ENCODE measurements at regions not wholly inside any gene's neighbourhood (a gene's known extent, or its start where the extent isn't known, plus 50 kb on each side); places are given as distances from the start of the nearest gene placed in this dataset.

DNA sequence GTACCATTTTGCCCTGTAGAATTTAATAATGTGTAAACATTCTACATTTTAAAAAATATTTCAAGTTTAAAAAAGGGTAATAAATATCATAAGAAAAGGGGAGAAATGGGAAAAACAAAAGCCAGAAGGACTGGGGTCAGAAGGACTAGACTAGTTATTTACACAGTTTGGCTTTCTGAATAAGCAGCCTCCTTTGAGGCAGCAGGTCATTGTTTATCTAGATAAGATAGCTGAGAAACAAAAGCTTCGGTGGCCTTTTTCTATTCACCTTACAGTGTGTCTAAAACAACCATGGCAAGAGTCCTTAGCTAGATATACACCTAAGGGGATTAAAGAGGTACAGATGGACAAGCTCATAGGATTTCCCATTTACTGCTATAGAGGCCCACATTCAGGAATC is 396.5 kb upstream of the PMFBP1 start:
- DNase-seq (no peak), ATAC-seq (no peak)
- Histone ChIP-seq H3K27me3 (no peaks in the 10 kb centered on the region), H3K4me3 (no peak overlapping the region), H3K9me3 (no peaks in the 10 kb centered on the region), H3K36me3 (no peaks in the 10 kb centered on the region), H3K27ac (no peak overlapping the region), H3K4me1 (no peaks in the 10 kb centered on the region)
- TF ChIP-seq CTCF (IDR thresholded peaks at IDR 0.05) = no peak
- intact Hi-C loops (cut with DNase I) = no loop called here

DNA sequence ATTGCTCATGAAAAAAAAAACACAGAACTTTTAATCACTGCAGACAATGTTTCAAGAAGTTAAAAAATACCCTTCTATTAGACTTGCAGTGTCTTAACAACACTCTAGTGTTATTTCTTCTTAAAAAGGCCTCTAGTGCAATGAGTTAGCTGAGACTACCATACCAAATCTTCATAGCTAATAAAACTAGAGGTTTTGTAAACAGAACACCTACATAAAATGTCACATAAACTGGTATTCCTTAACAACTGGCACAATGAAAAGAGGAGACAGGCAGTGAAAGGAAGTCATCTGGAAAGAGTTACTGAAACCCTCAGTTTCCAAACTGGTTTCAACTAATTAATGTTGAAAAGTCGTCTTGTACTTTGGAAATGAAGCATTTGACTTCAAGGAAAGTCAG is 394.2 kb upstream of the PMFBP1 start:
- DNase-seq (no peak), ATAC-seq (no peak)
- intact Hi-C loops (cut with DNase I) = no loop called here
- TF ChIP-seq CTCF (IDR thresholded peaks at IDR 0.05) = no peak
- no peak overlapping the region for H3K4me3 ChIP-seq
- H3K27ac ChIP-seq = no peak overlapping the region
- no peaks in the 10 kb centered on the region for H3K4me1 ChIP-seq
- H3K36me3 ChIP-seq = no peaks in the 10 kb centered on the region
- no peaks in the 10 kb centered on the region for H3K9me3 ChIP-seq
- H3K27me3 ChIP-seq = no peaks in the 10 kb centered on the region

DNA sequence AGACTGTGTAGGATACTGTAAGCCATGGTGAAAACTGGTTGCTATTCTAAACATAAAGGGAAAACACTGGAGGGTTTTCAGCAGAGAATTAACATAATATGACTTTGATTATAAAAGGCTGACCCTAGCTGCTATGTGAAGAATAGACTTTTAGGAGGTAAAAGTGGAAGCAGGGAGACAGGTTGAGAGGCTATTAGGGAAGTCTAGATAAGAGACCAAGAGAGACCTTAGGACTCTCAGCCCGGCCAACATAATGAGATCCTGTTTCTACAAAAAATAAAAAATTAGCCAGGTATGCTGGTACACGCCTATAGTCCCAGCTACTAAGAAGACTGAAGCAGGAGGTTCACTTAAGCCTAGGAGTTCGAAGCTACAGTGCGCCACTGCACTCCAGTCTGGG is 393.2 kb upstream of the PMFBP1 start:
- no peak for TF ChIP-seq CTCF (IDR thresholded peaks at IDR 0.05)
- Histone ChIP-seq H3K36me3 (no peaks in the 10 kb centered on the region), H3K4me3 (no peak overlapping the region), H3K4me1 (no peaks in the 10 kb centered on the region), H3K27ac (no peak overlapping the region), H3K27me3 (no peaks in the 10 kb centered on the region), H3K9me3 (no peaks in the 10 kb centered on the region)
- DNase-seq = no peak
- intact Hi-C loops (cut with DNase I) = no loop called here
- no peak for ATAC-seq

- no peaks in the 10 kb centered on the region for H3K4me1 ChIP-seq
- H3K4me3 ChIP-seq = no peak overlapping the region
- no peaks in the 10 kb centered on the region for H3K36me3 ChIP-seq
- ATAC-seq (no peak), DNase-seq (no peak)
- no peaks in the 10 kb centered on the region for H3K9me3 ChIP-seq
- H3K27ac ChIP-seq = no peak overlapping the region
- intact Hi-C loops (cut with DNase I) = no loop called here
- no peaks in the 10 kb centered on the region for H3K27me3 ChIP-seq
- no peak for TF ChIP-seq CTCF (IDR thresholded peaks at IDR 0.05)
Measured at GRCh38 chr16:72560617-72561016, 388.7 kb upstream of the PMFBP1 start.

DNA sequence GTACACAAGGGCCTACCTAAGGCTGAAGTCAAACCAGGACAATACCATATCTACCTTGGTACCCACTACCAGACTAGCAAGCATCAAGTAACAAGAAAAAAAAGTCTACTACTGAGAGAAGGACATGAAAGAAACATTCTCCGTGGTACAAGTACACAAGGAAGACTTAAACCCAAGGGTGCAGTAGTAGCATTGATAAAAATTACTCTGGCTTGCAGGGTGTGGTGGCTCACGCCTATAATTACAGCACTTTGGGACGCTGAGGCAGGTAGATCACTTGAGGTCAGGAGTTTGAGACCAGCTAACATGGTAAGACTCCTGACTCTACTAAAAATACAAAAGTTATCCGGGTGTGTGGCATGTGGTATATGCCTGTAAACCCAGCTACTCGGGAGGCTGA is 386.5 kb upstream of the PMFBP1 start:
- DNase-seq (no peak), ATAC-seq (no peak)
- Histone ChIP-seq H3K4me1 (no peaks in the 10 kb centered on the region), H3K36me3 (no peaks in the 10 kb centered on the region), H3K27me3 (no peaks in the 10 kb centered on the region), H3K9me3 (no peaks in the 10 kb centered on the region), H3K4me3 (no peak overlapping the region), H3K27ac (no peak overlapping the region)
- no peak for TF ChIP-seq CTCF (IDR thresholded peaks at IDR 0.05)
- intact Hi-C loops (cut with DNase I) = no loop called here

GRCh38 chr16:72554935-72555334 is 383.0 kb upstream of the PMFBP1 start:
- H3K4me3 ChIP-seq = no peak overlapping the region
- H3K36me3 ChIP-seq = no peaks in the 10 kb centered on the region
- no peak for TF ChIP-seq CTCF (IDR thresholded peaks at IDR 0.05)
- no peaks in the 10 kb centered on the region for H3K4me1 ChIP-seq
- no peaks in the 10 kb centered on the region for H3K27me3 ChIP-seq
- no peak for ATAC-seq
- intact Hi-C loops (cut with DNase I) = no loop called here
- H3K9me3 ChIP-seq = no peaks in the 10 kb centered on the region
- DNase-seq = no peak
- H3K27ac ChIP-seq = no peak overlapping the region
